Activated T-cell treated with anti-CD3 and anti-CD28 coated beads for 1 hour (primary cell): ENCODE measurements at regions not wholly inside any gene's neighbourhood (a gene's known extent, or its start where the extent isn't known, plus 50 kb on each side); places are given as distances from the start of the nearest gene placed in this dataset.

Experiments
- DNase-seq: peaks from one replicate; pipeline ENCODE4 v3.0.0-alpha.2; 2020; ENCODE audit warnings: low read depth

GRCh38 chr16:5584109-5584508 lies 486.5 kb upstream of the EEF2KMT start:
- no peak for DNase-seq

- no peak for DNase-seq
Measured at GRCh38 chr16:5582529-5582928, 484.9 kb upstream of the EEF2KMT start.

- DNase-seq = no peak
Measured at GRCh38 chr16:5581908-5582307, 484.3 kb upstream of the EEF2KMT start.

GRCh38 chr16:5581428-5581827 lies 483.8 kb upstream of the EEF2KMT start:
- no peak for DNase-seq

- DNase-seq = no peak
Measured at GRCh38 chr16:5580772-5581171, 483.2 kb upstream of the EEF2KMT start.

GRCh38 chr16:5580296-5580695 lies 482.7 kb upstream of the EEF2KMT start:
- no peak for DNase-seq

GRCh38 chr16:5578980-5579379 lies 481.4 kb upstream of the EEF2KMT start:
- no peak for DNase-seq

- DNase-seq = no peak
Measured at GRCh38 chr16:5577463-5577862, 479.9 kb upstream of the EEF2KMT start.

- no peak for DNase-seq
Measured at GRCh38 chr16:5575646-5576245, 478.2 kb upstream of the EEF2KMT start.

GRCh38 chr16:5575121-5575520 lies 477.5 kb upstream of the EEF2KMT start:
- DNase-seq = no peak

- DNase-seq = no peak
Measured at GRCh38 chr16:5572056-5572455, 474.5 kb upstream of the EEF2KMT start.

- no peak for DNase-seq
Measured at GRCh38 chr16:5571446-5571845, 473.9 kb upstream of the EEF2KMT start.

GRCh38 chr16:5561800-5562199 lies 464.2 kb upstream of the EEF2KMT start:
- DNase-seq = no peak

GRCh38 chr16:5560084-5560483 lies 462.5 kb upstream of the EEF2KMT start:
- DNase-seq = no peak

- no peak for DNase-seq
Measured at GRCh38 chr16:5557966-5558365, 460.4 kb upstream of the EEF2KMT start.

- DNase-seq = no peak
Measured at GRCh38 chr16:5557448-5557847, 459.9 kb upstream of the EEF2KMT start.

GRCh38 chr16:5556158-5556810 lies 458.7 kb upstream of the EEF2KMT start:
- no peak for DNase-seq

- no peak for DNase-seq
Measured at GRCh38 chr16:5551909-5552308, 454.3 kb upstream of the EEF2KMT start.

- no peak for DNase-seq
Measured at GRCh38 chr16:5549802-5550201, 452.2 kb upstream of the EEF2KMT start.

GRCh38 chr16:5541356-5541755 lies 443.8 kb upstream of the EEF2KMT start:
- no peak for DNase-seq

GRCh38 chr16:5537347-5537746 lies 439.8 kb upstream of the EEF2KMT start:
- DNase-seq = no peak

- DNase-seq = no peak
Measured at GRCh38 chr16:5533321-5533888, 435.8 kb upstream of the EEF2KMT start.

- DNase-seq = no peak
Measured at GRCh38 chr16:5527817-5528216, 430.2 kb upstream of the EEF2KMT start.

GRCh38 chr16:5526826-5527225 lies 429.2 kb upstream of the EEF2KMT start:
- no peak for DNase-seq
